IMR-90 (cell line): ENCODE measurements at regions not wholly inside any gene's neighbourhood (a gene's known extent, or its start where the extent isn't known, plus 50 kb on each side); places are given as distances from the start of the nearest gene placed in this dataset.

Source experiments
- ATAC-seq: fragments of 200-7000 bp; cut with Tn5 transposase; 2 replicates; pipeline ENCODE4 v1.9.1; 2020; ENCODE audit warnings: low read depth, mild to moderate bottlenecking, moderate library complexity
- BruUV-seq: library from RNA; stranded (reverse); fragments of 400-500 nt; replicated peaks from 2 replicates; lab custom pipeline; 2021; lab: Mats Ljungman, UMichigan
- CTCF ChIA-PET: fragments of 300-600 bp; formaldehyde crosslinking; extraction: SDS; loops from one replicate; lab custom pipeline; 2021; ENCODE audit warnings: antibody characterized with exemption; lab: Yijun Ruan, JAX
- POLR2A ChIA-PET: fragments of 300-600 bp; sonication (Branson Sonifier 250); formaldehyde crosslinking; loops from one replicate; lab custom pipeline; 2022; ENCODE audit warnings: antibody characterized with exemption; ENCODE audit not compliant: unreplicated experiment; lab: Charles Lee
- DNase-seq: peaks from one replicate; pipeline ENCODE4 v3.0.0; 2013
- H2AFZ ChIP-seq: replicated peaks from 2 replicates; pipeline ENCODE3; 2013; ENCODE audit warnings: low read length, mild to moderate bottlenecking; ENCODE audit not compliant: poor library complexity
- H2AK5ac ChIP-seq: 2 replicates; pipeline ENCODE4 v1.6.1; 2013; ENCODE audit warnings: low read depth, low read length, inconsistent platforms
- H2AK9ac ChIP-seq: replicated peaks from 2 replicates; pipeline ENCODE3; 2013; ENCODE audit warnings: mild to moderate bottlenecking, low read depth, low read length, moderate library complexity; ENCODE audit not compliant: poor library complexity
- H2BK120ac ChIP-seq: 2 replicates; pipeline ENCODE4 v1.6.1; 2013; ENCODE audit warnings: low read depth, low read length, inconsistent platforms
- H2BK15ac ChIP-seq: 3 replicates; pipeline ENCODE4 v1.6.1; 2013; ENCODE audit warnings: low read depth, low read length, inconsistent platforms
- H2BK20ac ChIP-seq: 2 replicates; pipeline ENCODE4 v1.6.1; 2013; ENCODE audit warnings: low read depth, mild to moderate bottlenecking, inconsistent platforms, low read length, moderate library complexity
- H2BK5ac ChIP-seq: 2 replicates; pipeline ENCODE4 v1.6.1; 2013; ENCODE audit warnings: mild to moderate bottlenecking, low read depth, low read length, inconsistent platforms; ENCODE audit not compliant: poor library complexity, severe bottlenecking
- H3K14ac ChIP-seq: replicated peaks from 2 replicates; pipeline ENCODE4 v1.6.1; 2013; ENCODE audit warnings: low read depth, low read length, inconsistent platforms
- H3K18ac ChIP-seq: 2 replicates; pipeline ENCODE4 v1.6.1; 2013; ENCODE audit warnings: low read depth, low read length, control low read depth
- H3K23ac ChIP-seq: 2 replicates; pipeline ENCODE4 v1.6.1; 2013; ENCODE audit warnings: low read depth, low read length, inconsistent platforms
- H3K27ac ChIP-seq: 2 replicates; pipeline ENCODE4 v1.5.1; 2013; ENCODE audit warnings: mild to moderate bottlenecking, control low read depth, low read length; ENCODE audit not compliant: insufficient read depth
- H3K27me3 ChIP-seq: 2 replicates; pipeline ENCODE4 v1.6.1; 2013; ENCODE audit warnings: low read length; ENCODE audit not compliant: control insufficient read depth, insufficient read depth
- H3K36me3 ChIP-seq: 2 replicates; pipeline ENCODE4 v1.6.1; 2013; ENCODE audit warnings: low read length, mixed read lengths; ENCODE audit not compliant: control insufficient read depth, insufficient read depth
- H3K4ac ChIP-seq: 2 replicates; pipeline ENCODE4 v1.6.1; 2013; ENCODE audit warnings: low read depth, low read length, inconsistent platforms
- H3K4me1 ChIP-seq: 2 replicates; pipeline ENCODE4 v1.6.1; 2013; ENCODE audit warnings: low read length, mixed read lengths; ENCODE audit not compliant: control insufficient read depth, insufficient read depth
- H3K4me2 ChIP-seq: 2 replicates; pipeline ENCODE4 v1.6.1; 2013; ENCODE audit warnings: low read depth, mild to moderate bottlenecking, control low read depth, low read length, moderate library complexity
- H3K4me3 ChIP-seq: 2 replicates; pipeline ENCODE4 v1.5.1; 2013; ENCODE audit warnings: low read depth, mild to moderate bottlenecking, control low read depth, low read length, moderate library complexity; ENCODE audit not compliant: insufficient read depth
- H3K56ac ChIP-seq: 2 replicates; pipeline ENCODE4 v1.6.1; 2013; ENCODE audit warnings: low read length, inconsistent platforms; ENCODE audit not compliant: insufficient read depth; ENCODE audit errors: extremely low read depth
- H3K79me1 ChIP-seq, 2 experiments: 2 replicates each; pipeline ENCODE4 v1.6.1; 2013; ENCODE audit warnings: low read length in 2 of 2, inconsistent platforms in 1 of 2, low read depth in 1 of 2
- H3K9ac ChIP-seq: 2 replicates; pipeline ENCODE4 v1.6.1; 2013; ENCODE audit warnings: low read depth, low read length, control low read depth
- H3K9me1 ChIP-seq: 2 replicates; pipeline ENCODE4 v1.6.1; 2013; ENCODE audit warnings: low read length, inconsistent platforms; ENCODE audit not compliant: insufficient read depth
- H3K9me3 ChIP-seq: 2 replicates; pipeline ENCODE4 v1.6.1; 2013; ENCODE audit warnings: low read length; ENCODE audit not compliant: control insufficient read depth, insufficient read depth
- H4K20me1 ChIP-seq: 2 replicates; pipeline ENCODE4 v1.6.1; 2013; ENCODE audit warnings: low read length, inconsistent platforms; ENCODE audit not compliant: insufficient read depth
- H4K5ac ChIP-seq: 2 replicates; pipeline ENCODE4 v1.6.1; 2013; ENCODE audit warnings: mild to moderate bottlenecking, low read depth, low read length, control low read depth
- H4K8ac ChIP-seq, 2 experiments: 2 replicates each; pipeline ENCODE4 v1.6.1; 2013; ENCODE audit warnings: low read depth in 2 of 2, low read length in 2 of 2, control low read depth in 1 of 2, inconsistent platforms in 1 of 2
- H4K91ac ChIP-seq: 2 replicates; pipeline ENCODE4 v1.6.1; 2013; ENCODE audit warnings: low read depth, low read length, inconsistent platforms; ENCODE audit not compliant: insufficient read depth
- BHLHE40 ChIP-seq: fragments of 150-350 bp; IDR thresholded peaks from 2 replicates; pipeline ENCODE4 v1.6.1; 2016; ENCODE audit warnings: mild to moderate bottlenecking, low read depth, low read length
- MAFK ChIP-seq: IDR thresholded peaks from 2 replicates; pipeline ENCODE4 v1.6.1; 2012; ENCODE audit warnings: low read depth, low read length, improper control_type of control experiment
- RAD21 ChIP-seq: IDR thresholded peaks from 2 replicates; pipeline ENCODE4 v1.6.1; 2012; ENCODE audit warnings: low read length, improper control_type of control experiment
- SMC3 ChIP-seq: fragments of 150-350 bp; IDR thresholded peaks from 2 replicates; pipeline ENCODE4 v1.6.1; 2016; ENCODE audit warnings: low read depth, mild to moderate bottlenecking, antibody characterized with exemption, low read length, moderate library complexity
- USF2 ChIP-seq: fragments of 150-350 bp; IDR thresholded peaks from 2 replicates; pipeline ENCODE4 v1.6.1; 2017; ENCODE audit warnings: mild to moderate bottlenecking, antibody characterized with exemption, low read length, low read depth
- WGBS, 2 experiments: methylation state at CpG; one replicate each; pipeline versions ENCODE4 v1.1.5 to v1.1.7; 2013; ENCODE audit warnings: missing lambda C conversion rate in 2 of 2; ENCODE audit not compliant: insufficient read length in 1 of 2; ENCODE audit errors: extremely low coverage in 2 of 2; 5-methylcytosine and 5-hydroxymethylcytosine counted together
- dilution Hi-C: fragments of 300-500 bp; cut with HindIII; formaldehyde crosslinking; loops from one replicate; pipeline ENCODE4 v1.14.3; 2018; ENCODE audit warnings: low sequenced_read_pairs; ENCODE audit not compliant: unreplicated experiment
- in situ Hi-C: fragments of 300-500 bp; cut with MboI; formaldehyde crosslinking; loops from 3 replicates; pipeline ENCODE4 v1.14.3; 2019; ENCODE audit warnings: low sequenced_read_pairs, inconsistent platforms, mixed read lengths
- intact Hi-C: fragments of 100-400 bp; cut with micrococcal nuclease; formaldehyde crosslinking; loops from 2 replicates; pipeline ENCODE4 v1.10.0; 2022

GRCh38 chr11:26053966-26054365 is 278.0 kb upstream of the ANO3 start:
- Histone ChIP-seq H3K36me3 (no peaks in the 10 kb centered on the region), H3K4me2 (no peak overlapping the region), H3K14ac (no peak overlapping the region), H3K4ac (no peak overlapping the region), H3K18ac (no peak overlapping the region), H3K79me1 (no peaks in the 10 kb centered on the region), H3K4me3 (no peak overlapping the region), H2AK5ac (no peak overlapping the region), H2AK9ac (no peak overlapping the region), H4K8ac (no peak overlapping the region), H3K9me1 (no peaks in the 10 kb centered on the region), H2BK15ac (no peak overlapping the region), H3K9me3 (no peaks in the 10 kb centered on the region), H2BK5ac (no peak overlapping the region), H3K4me1 (no peaks in the 10 kb centered on the region), H4K91ac (no peak overlapping the region), H4K20me1 (no peaks in the 10 kb centered on the region), H2AFZ (no peak overlapping the region), H2BK120ac (no peak overlapping the region), H3K23ac (no peak overlapping the region), H4K5ac (no peak overlapping the region), H3K27ac (no peak overlapping the region), H3K27me3 (no peaks in the 10 kb centered on the region), H3K56ac (no peak overlapping the region), H2BK20ac (no peak overlapping the region), H3K9ac (no peak overlapping the region)
- DNase-seq (no peak), ATAC-seq (no peak)
- WGBS, 2 experiments, result no CpG with 5 or more reads among the region's 1 CpG
- POLR2A ChIA-PET, result interaction anchor here (0.6 kb wide), 1 partner anchor 655 kb away, joined by 7 read pairs; no protein-coding TSS in a partner anchor
- no TSS peak for BruUV-seq
- TF ChIP-seq USF2 (no peak), SMC3 (no peak), MAFK (no peak), RAD21 (no peak), BHLHE40 (no peak)
- dilution Hi-C loops, result no loop called here
- intact Hi-C loops, result no loop called here
- in situ Hi-C loops, result no loop called here
- CTCF ChIA-PET, result no interaction called here
